ENCODE measurements at regions not wholly inside any gene's neighbourhood (a gene's known extent, or its start where the extent isn't known, plus 50 kb on each side); places are given as distances from the start of the nearest gene placed in this dataset.
A peak's percentile ranks its signal among the peaks of the same experiment; 100 is the strongest.

DNA sequence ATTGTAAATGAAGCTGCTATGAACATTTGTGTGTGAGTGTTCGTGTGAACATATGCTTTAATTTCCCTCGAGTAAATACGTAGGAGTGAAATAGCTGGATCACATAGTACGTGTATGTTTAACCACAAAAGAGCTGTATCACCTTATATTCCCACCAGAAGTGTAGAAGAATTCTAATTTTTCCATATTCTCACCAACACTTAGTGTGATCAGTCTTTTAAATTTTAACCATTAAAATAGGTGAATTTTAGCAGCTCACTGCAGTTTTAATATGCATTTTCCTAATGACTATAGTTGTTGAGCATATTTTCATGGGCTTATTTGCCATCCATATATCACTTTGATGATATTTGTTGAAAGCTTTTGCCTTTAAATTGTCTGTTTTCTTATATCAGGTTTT lies 741.2 kb downstream of the PTPRU start:
- H3K27ac Mint-ChIP-seq (ENCODE audit: unreplicated experiment): no peak overlapping the region
- peaks cover 4% of the 10 kb centered on the region for H3K9me3 Mint-ChIP-seq (ENCODE audit: unreplicated experiment)
- Histone ChIP-seq H3K9ac (ENCODE audit: low read length) (no peak overlapping the region), H3K4me3 (ENCODE audit: insufficient read depth, low read depth, low read length) (no peak overlapping the region), H3K4me2 (ENCODE audit: low read length) (no peak overlapping the region), H3K27ac (ENCODE audit: low read depth, low read length) (no peak overlapping the region), H3K27me3 (ENCODE audit: insufficient read depth, low read length) (no peaks in the 10 kb centered on the region), H4K20me1 (ENCODE audit: insufficient read depth, low read length) (no peaks in the 10 kb centered on the region), H3K4me1 (ENCODE audit: insufficient read depth, low read length) (peaks cover 24% of the 10 kb centered on the region), H3K9me3 (ENCODE audit: insufficient read depth, low read depth, low read length) (no peaks in the 10 kb centered on the region), H3K36me3 (ENCODE audit: insufficient read depth, low read length) (no peaks in the 10 kb centered on the region), H3K79me2 (ENCODE audit: insufficient read depth, low read length) (no peaks in the 10 kb centered on the region), H2AFZ (ENCODE audit: low read depth, low read length) (no peak overlapping the region)
- H3K4me1 Mint-ChIP-seq (ENCODE audit: low read depth, unreplicated experiment): peaks cover 26% of the 10 kb centered on the region
- no peak for FAIRE-seq
- H3K36me3 Mint-ChIP-seq (ENCODE audit: low read depth, unreplicated experiment): no peaks in the 10 kb centered on the region
- DNase-seq (ENCODE audit: low read depth): no peak
- H3K27me3 Mint-ChIP-seq (ENCODE audit: low read depth, unreplicated experiment): no peaks in the 10 kb centered on the region
- no peak overlapping the region for H3K4me3 Mint-ChIP-seq (ENCODE audit: unreplicated experiment)
- TF ChIP-seq EZH2 (IDR thresholded peaks at IDR 0.05; ENCODE audit: insufficient read depth, low read length): no peak
- TF ChIP-seq, protein P1, sequence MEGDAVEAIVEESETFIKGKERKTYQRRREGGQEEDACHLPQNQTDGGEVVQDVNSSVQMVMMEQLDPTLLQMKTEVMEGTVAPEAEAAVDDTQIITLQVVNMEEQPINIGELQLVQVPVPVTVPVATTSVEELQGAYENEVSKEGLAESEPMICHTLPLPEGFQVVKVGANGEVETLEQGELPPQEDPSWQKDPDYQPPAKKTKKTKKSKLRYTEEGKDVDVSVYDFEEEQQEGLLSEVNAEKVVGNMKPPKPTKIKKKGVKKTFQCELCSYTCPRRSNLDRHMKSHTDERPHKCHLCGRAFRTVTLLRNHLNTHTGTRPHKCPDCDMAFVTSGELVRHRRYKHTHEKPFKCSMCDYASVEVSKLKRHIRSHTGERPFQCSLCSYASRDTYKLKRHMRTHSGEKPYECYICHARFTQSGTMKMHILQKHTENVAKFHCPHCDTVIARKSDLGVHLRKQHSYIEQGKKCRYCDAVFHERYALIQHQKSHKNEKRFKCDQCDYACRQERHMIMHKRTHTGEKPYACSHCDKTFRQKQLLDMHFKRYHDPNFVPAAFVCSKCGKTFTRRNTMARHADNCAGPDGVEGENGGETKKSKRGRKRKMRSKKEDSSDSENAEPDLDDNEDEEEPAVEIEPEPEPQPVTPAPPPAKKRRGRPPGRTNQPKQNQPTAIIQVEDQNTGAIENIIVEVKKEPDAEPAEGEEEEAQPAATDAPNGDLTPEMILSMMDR (IDR thresholded peaks at IDR 0.05; ENCODE audit: insufficient read depth, low read depth, low read length): no peak

DNA sequence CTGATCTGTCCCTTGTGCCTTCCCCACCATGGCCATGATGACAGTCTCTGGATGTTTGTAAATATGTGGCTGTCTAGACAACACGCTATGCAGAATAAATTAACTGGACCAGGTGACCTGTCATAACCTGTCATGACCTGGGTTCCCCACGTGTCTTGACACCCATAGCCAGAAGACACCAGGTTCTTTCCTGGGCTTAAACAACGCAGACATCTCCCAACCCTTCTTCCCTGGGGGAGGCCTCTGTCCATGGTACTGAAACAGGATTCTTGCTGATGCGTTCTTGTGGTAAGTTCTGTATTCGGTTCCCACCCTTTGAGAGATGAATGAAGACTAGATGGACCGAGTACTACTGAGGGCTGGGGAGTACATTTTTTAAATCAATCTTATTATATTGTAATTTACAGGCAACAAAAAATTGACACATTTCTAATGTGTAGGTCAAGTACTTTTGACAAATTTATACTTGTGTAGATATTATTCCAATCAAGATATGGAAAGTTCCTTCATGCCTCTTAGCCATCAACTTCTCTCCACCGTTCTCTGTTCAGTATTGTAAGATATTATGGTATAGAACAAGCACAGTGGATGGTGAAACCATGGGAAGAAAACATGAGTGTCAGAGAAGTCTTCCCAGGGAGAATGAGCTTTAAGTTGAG lies 738.8 kb downstream of the PTPRU start:
- Histone ChIP-seq H3K4me1 (ENCODE audit: insufficient read depth, low read length) (peaks cover 26% of the 10 kb centered on the region), H3K4me2 (ENCODE audit: low read length) (peak overlapping the region; percentile 65), H2AFZ (ENCODE audit: low read depth, low read length) (no peak overlapping the region), H3K4me3 (ENCODE audit: insufficient read depth, low read depth, low read length) (no peak overlapping the region), H3K79me2 (ENCODE audit: insufficient read depth, low read length) (no peaks in the 10 kb centered on the region), H3K27ac (ENCODE audit: low read depth, low read length) (peak overlapping the region; percentile 84), H3K36me3 (ENCODE audit: insufficient read depth, low read length) (no peaks in the 10 kb centered on the region), H4K20me1 (ENCODE audit: insufficient read depth, low read length) (no peaks in the 10 kb centered on the region), H3K27me3 (ENCODE audit: insufficient read depth, low read length) (no peaks in the 10 kb centered on the region), H3K9me3 (ENCODE audit: insufficient read depth, low read depth, low read length) (no peaks in the 10 kb centered on the region), H3K9ac (ENCODE audit: low read length) (peak overlapping the region; percentile 11)
- peaks cover 32% of the 10 kb centered on the region for H3K4me1 Mint-ChIP-seq (ENCODE audit: low read depth, unreplicated experiment)
- H3K36me3 Mint-ChIP-seq (ENCODE audit: low read depth, unreplicated experiment): no peaks in the 10 kb centered on the region
- H3K4me3 Mint-ChIP-seq (ENCODE audit: unreplicated experiment): no peak overlapping the region
- H3K9me3 Mint-ChIP-seq (ENCODE audit: unreplicated experiment): peaks cover 4% of the 10 kb centered on the region
- DNase-seq (ENCODE audit: low read depth) (peak; percentile 45), FAIRE-seq (no peak)
- peak overlapping the region; percentile 99 for H3K27ac Mint-ChIP-seq (ENCODE audit: unreplicated experiment)
- TF ChIP-seq EZH2 (IDR thresholded peaks at IDR 0.05; ENCODE audit: insufficient read depth, low read length): no peak
- TF ChIP-seq, protein P1 (IDR thresholded peaks at IDR 0.05; ENCODE audit: insufficient read depth, low read depth, low read length): no peak
- H3K27me3 Mint-ChIP-seq (ENCODE audit: low read depth, unreplicated experiment): no peaks in the 10 kb centered on the region

DNA sequence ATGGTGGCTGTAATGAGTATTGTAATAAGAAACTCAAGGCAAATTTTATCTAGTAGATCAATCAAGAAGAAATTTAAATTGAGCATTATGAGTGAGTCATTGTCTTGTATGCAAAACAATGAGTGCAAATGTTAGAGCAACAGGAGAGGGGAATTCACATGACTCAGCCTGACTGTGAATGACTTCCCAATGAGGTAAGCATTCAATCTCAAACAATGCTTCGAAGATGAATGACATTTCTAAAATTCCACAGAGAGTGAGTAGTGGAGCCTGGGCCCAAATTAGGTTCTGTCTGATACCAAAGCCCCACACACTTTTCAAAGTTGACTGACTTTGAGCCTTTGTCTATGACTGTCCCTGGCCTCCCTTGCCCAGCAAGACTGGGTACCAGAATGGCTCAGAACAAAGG lies 738.0 kb downstream of the PTPRU start:
- Mint-ChIP-seq H3K27me3 (ENCODE audit: low read depth, unreplicated experiment) (no peaks in the 10 kb centered on the region), H3K27ac (ENCODE audit: unreplicated experiment) (peak overlapping the region; percentile 99), H3K36me3 (ENCODE audit: low read depth, unreplicated experiment) (no peaks in the 10 kb centered on the region), H3K4me3 (ENCODE audit: unreplicated experiment) (peak overlapping the region; percentile 34), H3K4me1 (ENCODE audit: low read depth, unreplicated experiment) (peaks cover 35% of the 10 kb centered on the region), H3K9me3 (ENCODE audit: unreplicated experiment) (peaks cover 8% of the 10 kb centered on the region)
- FAIRE-seq (peak; percentile 93), DNase-seq (ENCODE audit: low read depth) (peak; percentile 96)
- Histone ChIP-seq H2AFZ (ENCODE audit: low read depth, low read length) (no peak overlapping the region), H3K27me3 (ENCODE audit: insufficient read depth, low read length) (no peaks in the 10 kb centered on the region), H3K36me3 (ENCODE audit: insufficient read depth, low read length) (no peaks in the 10 kb centered on the region), H3K4me2 (ENCODE audit: low read length) (peak overlapping the region; percentile 65), H3K9ac (ENCODE audit: low read length) (peak overlapping the region; percentile 21), H3K79me2 (ENCODE audit: insufficient read depth, low read length) (no peaks in the 10 kb centered on the region), H4K20me1 (ENCODE audit: insufficient read depth, low read length) (no peaks in the 10 kb centered on the region), H3K4me3 (ENCODE audit: insufficient read depth, low read depth, low read length) (no peak overlapping the region), H3K9me3 (ENCODE audit: insufficient read depth, low read depth, low read length) (no peaks in the 10 kb centered on the region), H3K27ac (ENCODE audit: low read depth, low read length) (peak overlapping the region; percentile 84), H3K4me1 (ENCODE audit: insufficient read depth, low read length) (peaks cover 26% of the 10 kb centered on the region)
- no peak for TF ChIP-seq EZH2 (IDR thresholded peaks at IDR 0.05; ENCODE audit: insufficient read depth, low read length)
- TF ChIP-seq, protein P1 (IDR thresholded peaks at IDR 0.05; ENCODE audit: insufficient read depth, low read depth, low read length): no peak
